ENCODE measurements at regions not wholly inside any gene's neighbourhood (a gene's known extent, or its start where the extent isn't known, plus 50 kb on each side); places are given as distances from the start of the nearest gene placed in this dataset.

DNA sequence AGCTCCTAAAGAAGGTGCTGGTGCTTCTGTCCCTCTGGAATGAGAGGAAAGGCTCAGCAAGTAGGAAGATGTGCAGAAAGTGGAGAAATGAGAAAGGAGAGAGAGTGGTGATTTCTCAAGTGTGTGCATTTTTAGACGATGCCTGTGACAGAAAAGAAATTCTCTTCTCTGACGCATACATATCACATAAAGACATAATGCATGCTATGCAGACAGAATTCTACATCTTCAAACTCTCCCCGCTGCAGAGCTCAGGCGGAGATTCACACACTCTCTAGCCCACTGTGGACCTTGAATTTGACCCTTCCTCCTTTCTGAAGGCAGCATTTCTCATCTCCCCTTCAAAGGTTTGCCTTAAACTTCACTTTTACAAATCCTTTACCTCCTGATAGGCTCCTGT lies 52.0 kb upstream of the CAMK1G start:
- TF ChIP-seq, protein P1, sequence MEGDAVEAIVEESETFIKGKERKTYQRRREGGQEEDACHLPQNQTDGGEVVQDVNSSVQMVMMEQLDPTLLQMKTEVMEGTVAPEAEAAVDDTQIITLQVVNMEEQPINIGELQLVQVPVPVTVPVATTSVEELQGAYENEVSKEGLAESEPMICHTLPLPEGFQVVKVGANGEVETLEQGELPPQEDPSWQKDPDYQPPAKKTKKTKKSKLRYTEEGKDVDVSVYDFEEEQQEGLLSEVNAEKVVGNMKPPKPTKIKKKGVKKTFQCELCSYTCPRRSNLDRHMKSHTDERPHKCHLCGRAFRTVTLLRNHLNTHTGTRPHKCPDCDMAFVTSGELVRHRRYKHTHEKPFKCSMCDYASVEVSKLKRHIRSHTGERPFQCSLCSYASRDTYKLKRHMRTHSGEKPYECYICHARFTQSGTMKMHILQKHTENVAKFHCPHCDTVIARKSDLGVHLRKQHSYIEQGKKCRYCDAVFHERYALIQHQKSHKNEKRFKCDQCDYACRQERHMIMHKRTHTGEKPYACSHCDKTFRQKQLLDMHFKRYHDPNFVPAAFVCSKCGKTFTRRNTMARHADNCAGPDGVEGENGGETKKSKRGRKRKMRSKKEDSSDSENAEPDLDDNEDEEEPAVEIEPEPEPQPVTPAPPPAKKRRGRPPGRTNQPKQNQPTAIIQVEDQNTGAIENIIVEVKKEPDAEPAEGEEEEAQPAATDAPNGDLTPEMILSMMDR (IDR thresholded peaks at IDR 0.05; ENCODE audit: poor library complexity, severe bottlenecking): no peak
- TF ChIP-seq SMC3 (conservative IDR thresholded peaks at IDR 0.05; ENCODE audit: poor library complexity): no peak
- TF ChIP-seq EZH2 (IDR thresholded peaks at IDR 0.05; ENCODE audit: borderline replicate concordance, insufficient read depth, low read length, poor library complexity, severe bottlenecking): no peak
- TF ChIP-seq POLR2AphosphoS5 (IDR thresholded peaks at IDR 0.05): no peak
